Tibial nerve (tissue), 3 donors: ENCODE measurements at regions not wholly inside any gene's neighbourhood (a gene's known extent, or its start where the extent isn't known, plus 50 kb on each side); places are given as distances from the start of the nearest gene placed in this dataset.
A peak's percentile ranks its signal among the peaks of the same experiment; 100 is the strongest.

Source experiments
- POLR2A ChIP-seq, 2 donors: fragments of 450-650 bp; IDR thresholded peaks; one replicate each; pipeline ENCODE4 v1.6.1; 2017; ENCODE audit warnings: antibody characterized with exemption in 2 of 2, mild to moderate bottlenecking in 2 of 2, moderate library complexity in 2 of 2
- TF ChIP-seq, protein P1 (sequence below), 5 experiments: fragments of 200-600 bp in 3 of 5; fragments of 450-650 bp in 2 of 5; sonication (generic) in 3 of 5; IDR thresholded peaks; one replicate each; pipeline ENCODE4 v1.5.1; 2016 to 2019; ENCODE audit warnings: antibody characterized with exemption in 5 of 5, mild to moderate bottlenecking in 3 of 5, moderate library complexity in 2 of 5

DNA sequence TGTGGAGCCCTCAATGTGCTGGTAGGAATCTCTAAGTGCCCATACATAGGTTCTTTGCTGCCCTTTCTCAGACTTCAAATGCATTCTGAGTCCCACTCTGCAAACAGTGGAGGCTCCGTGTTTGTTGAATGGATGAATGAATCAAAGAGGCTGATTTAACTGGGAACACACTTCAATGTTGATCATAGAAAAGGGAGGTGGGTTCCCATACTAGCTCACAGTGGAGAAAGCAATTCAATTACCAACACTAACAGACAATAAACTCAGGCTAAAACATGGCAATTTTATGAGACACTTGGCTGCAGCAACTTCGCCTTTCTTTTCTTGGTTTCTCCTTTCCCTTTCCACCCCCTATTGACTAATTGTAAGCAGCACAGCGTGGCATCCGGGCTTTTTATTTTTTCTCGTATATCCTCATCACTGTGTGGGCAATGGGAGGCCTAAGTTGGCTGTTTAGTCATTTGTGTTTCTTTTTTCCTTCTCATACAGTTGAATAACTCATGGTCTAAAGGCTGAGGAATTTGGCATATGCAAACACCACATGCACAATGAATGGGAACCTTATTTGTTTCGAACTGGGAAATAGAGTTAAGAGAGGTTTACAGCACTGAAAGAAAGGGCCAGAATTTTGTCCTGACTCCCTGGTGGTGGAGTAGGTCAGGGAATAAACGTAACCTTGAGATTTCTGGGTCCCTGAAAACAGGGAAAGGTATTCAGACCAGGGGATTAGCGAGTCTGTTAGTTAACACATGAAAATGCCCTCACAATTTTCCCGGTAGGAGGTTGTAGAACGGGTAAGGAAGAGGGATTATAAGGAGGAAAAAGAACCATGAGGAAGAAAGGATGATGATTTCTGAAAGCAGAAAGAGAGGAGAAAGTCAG is 858.5 kb downstream of the KCNMA1 start:
- TF ChIP-seq POLR2A (IDR thresholded peaks at IDR 0.05): no peak
- TF ChIP-seq, protein P1, sequence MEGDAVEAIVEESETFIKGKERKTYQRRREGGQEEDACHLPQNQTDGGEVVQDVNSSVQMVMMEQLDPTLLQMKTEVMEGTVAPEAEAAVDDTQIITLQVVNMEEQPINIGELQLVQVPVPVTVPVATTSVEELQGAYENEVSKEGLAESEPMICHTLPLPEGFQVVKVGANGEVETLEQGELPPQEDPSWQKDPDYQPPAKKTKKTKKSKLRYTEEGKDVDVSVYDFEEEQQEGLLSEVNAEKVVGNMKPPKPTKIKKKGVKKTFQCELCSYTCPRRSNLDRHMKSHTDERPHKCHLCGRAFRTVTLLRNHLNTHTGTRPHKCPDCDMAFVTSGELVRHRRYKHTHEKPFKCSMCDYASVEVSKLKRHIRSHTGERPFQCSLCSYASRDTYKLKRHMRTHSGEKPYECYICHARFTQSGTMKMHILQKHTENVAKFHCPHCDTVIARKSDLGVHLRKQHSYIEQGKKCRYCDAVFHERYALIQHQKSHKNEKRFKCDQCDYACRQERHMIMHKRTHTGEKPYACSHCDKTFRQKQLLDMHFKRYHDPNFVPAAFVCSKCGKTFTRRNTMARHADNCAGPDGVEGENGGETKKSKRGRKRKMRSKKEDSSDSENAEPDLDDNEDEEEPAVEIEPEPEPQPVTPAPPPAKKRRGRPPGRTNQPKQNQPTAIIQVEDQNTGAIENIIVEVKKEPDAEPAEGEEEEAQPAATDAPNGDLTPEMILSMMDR (IDR thresholded peaks at IDR 0.05): peak in 4 of 5 experiments; percentile 8 to 45 (median 26)
